GM12865 (cell line): ENCODE measurements at regions not wholly inside any gene's neighbourhood (a gene's known extent, or its start where the extent isn't known, plus 50 kb on each side); places are given as distances from the start of the nearest gene placed in this dataset.
"Not testable (repeated sequence)": the region's sequence is repeated elsewhere in the genome, so short reads cannot be mapped to it uniquely, and the experiment has no call there.

ENCODE experiments used
- DNase-seq: peaks from one replicate; pipeline ENCODE4 v3.0.0; 2010; ENCODE audit warnings: low read depth
- H3K4me3 ChIP-seq: 2 replicates; pipeline ENCODE4 v1.5.1; 2011; ENCODE audit warnings: mild to moderate bottlenecking, low read depth, low read length, control low read depth
- CTCF ChIP-seq: IDR thresholded peaks from 2 replicates; pipeline ENCODE4 v1.5.1; 2011; ENCODE audit warnings: low read length, control low read depth, low read depth, inconsistent platforms; ENCODE audit not compliant: insufficient read depth; ENCODE audit errors: missing control alignments

GRCh38 chr14:98006008-98006407 lies 1208.8 kb downstream of the VRK1 start:
- no peak for TF ChIP-seq CTCF
- DNase-seq, result no peak
- H3K4me3 ChIP-seq, result no peak overlapping the region

GRCh38 chr14:98008381-98009113 lies 1211.4 kb downstream of the VRK1 start:
- TF ChIP-seq CTCF, result no peak
- no peak overlapping the region for H3K4me3 ChIP-seq
- DNase-seq, result peak; percentile 35

- not testable (repeated sequence) for DNase-seq, H3K4me3 ChIP-seq
These were observed 1212.0 kb downstream of the VRK1 start for GRCh38 chr14:98009177-98009576.

- no peak for TF ChIP-seq CTCF
- no peak for DNase-seq
- H3K4me3 ChIP-seq, result no peak overlapping the region
These were observed 1213.6 kb downstream of the VRK1 start for GRCh38 chr14:98010784-98011183.

- no peak for TF ChIP-seq CTCF
- H3K4me3 ChIP-seq, result no peak overlapping the region
- DNase-seq, result no peak
These were observed 1217.9 kb downstream of the VRK1 start for GRCh38 chr14:98014851-98015615.

GRCh38 chr14:98015921-98016320 lies 1218.7 kb downstream of the VRK1 start:
- no peak overlapping the region for H3K4me3 ChIP-seq
- no peak for DNase-seq
- no peak for TF ChIP-seq CTCF

GRCh38 chr14:98018628-98019027 lies 1221.4 kb downstream of the VRK1 start:
- TF ChIP-seq CTCF, result no peak
- no peak overlapping the region for H3K4me3 ChIP-seq
- no peak for DNase-seq
